ENCODE measurements at regions not wholly inside any gene's neighbourhood (a gene's known extent, or its start where the extent isn't known, plus 50 kb on each side); places are given as distances from the start of the nearest gene placed in this dataset.

DNA sequence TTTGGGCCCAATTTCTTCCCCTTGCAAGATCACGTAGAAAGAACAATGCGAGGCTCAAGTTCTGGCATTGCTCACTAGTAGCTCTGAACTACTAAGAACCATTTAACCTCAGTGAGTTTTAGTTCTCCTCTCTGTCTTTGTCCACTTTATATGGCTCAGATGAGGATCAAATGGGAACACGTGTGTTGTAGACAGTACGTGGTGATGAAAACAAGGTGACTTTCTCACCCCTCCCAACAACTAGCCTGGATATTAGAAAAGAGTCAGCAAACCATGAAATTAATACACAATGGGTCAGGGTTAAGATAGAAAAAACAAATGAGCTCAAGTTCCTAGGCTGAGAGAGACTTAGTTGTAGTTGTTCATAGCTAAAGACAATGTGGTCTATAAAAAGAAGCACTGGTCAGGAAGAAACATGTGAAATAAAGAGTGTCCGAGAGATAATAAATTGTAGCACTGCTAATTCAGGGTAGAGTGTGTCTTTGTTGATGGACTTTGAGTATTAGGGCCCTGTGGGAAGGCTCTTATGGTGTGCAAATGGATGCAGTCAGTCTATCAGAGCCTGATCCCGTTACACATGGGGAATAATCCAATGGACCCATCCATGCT lies 417.0 kb downstream of the HAPSTR1 start:
- TF ChIP-seq EP300 (IDR thresholded peaks at IDR 0.05; ENCODE audit: low read depth) (no peak), POLR2AphosphoS5 (IDR thresholded peaks at IDR 0.05) (no peak), POLR2A (IDR thresholded peaks at IDR 0.05) (no peak)
- TF ChIP-seq, protein P1, sequence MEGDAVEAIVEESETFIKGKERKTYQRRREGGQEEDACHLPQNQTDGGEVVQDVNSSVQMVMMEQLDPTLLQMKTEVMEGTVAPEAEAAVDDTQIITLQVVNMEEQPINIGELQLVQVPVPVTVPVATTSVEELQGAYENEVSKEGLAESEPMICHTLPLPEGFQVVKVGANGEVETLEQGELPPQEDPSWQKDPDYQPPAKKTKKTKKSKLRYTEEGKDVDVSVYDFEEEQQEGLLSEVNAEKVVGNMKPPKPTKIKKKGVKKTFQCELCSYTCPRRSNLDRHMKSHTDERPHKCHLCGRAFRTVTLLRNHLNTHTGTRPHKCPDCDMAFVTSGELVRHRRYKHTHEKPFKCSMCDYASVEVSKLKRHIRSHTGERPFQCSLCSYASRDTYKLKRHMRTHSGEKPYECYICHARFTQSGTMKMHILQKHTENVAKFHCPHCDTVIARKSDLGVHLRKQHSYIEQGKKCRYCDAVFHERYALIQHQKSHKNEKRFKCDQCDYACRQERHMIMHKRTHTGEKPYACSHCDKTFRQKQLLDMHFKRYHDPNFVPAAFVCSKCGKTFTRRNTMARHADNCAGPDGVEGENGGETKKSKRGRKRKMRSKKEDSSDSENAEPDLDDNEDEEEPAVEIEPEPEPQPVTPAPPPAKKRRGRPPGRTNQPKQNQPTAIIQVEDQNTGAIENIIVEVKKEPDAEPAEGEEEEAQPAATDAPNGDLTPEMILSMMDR (IDR thresholded peaks at IDR 0.05): no peak
